GM21423 (cell line): ENCODE measurements at regions not wholly inside any gene's neighbourhood (a gene's known extent, or its start where the extent isn't known, plus 50 kb on each side); places are given as distances from the start of the nearest gene placed in this dataset.

Experiments
- ATAC-seq: cut with Tn5 transposase; IDR thresholded peaks from one replicate; pipeline ENCODE4 v1.9.1; 2021; ENCODE audit warnings: mild to moderate bottlenecking, moderate library complexity; ENCODE audit not compliant: unreplicated experiment

DNA sequence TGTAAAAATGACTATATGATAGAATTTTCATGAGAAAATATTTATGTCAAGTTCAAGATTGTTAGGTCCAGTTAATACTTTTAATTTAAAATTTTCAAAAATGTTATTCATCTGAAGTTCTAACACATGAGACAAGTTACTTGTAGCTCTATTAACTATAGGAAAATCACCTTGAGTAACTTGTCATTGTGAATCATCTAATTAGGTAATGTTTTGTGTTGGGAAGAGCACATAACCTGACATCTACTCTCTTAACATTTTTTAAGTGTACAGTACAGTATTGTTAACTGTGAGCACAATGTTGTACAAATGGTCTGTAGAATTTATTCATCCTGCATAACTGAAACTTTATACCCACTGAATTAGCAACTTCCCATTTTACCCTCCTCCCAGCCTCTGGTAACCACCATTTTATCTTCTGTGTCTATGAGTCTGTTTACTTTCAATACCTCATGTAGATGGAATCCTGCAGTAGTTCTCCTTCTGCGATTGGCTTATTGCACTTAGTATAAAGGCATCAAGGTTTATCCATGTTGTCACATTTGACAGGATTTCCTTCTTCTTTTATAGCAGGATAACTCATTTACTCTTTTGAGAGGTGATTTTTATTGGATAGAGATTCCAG lies 54.6 kb downstream of the ARL4A start:
- no peak for ATAC-seq

DNA sequence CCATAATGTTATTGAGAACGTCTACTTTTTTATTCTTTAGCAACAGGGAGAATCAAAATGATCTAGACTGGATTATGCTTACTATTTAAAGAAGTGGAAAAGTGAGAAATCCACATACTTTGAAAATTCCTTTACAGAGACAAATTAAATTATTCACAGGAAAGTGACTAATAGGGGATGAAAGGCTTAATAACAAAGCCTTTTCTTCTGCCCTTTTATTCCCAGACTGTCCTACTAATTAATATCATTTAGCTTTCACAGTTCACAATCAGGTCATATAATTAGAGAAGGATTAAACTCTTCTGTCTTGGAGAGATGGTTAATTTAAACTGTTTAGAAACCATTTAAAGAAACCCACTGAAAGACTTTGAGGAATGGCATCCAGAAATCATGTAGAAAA lies 58.8 kb downstream of the ARL4A start:
- no peak for ATAC-seq

DNA sequence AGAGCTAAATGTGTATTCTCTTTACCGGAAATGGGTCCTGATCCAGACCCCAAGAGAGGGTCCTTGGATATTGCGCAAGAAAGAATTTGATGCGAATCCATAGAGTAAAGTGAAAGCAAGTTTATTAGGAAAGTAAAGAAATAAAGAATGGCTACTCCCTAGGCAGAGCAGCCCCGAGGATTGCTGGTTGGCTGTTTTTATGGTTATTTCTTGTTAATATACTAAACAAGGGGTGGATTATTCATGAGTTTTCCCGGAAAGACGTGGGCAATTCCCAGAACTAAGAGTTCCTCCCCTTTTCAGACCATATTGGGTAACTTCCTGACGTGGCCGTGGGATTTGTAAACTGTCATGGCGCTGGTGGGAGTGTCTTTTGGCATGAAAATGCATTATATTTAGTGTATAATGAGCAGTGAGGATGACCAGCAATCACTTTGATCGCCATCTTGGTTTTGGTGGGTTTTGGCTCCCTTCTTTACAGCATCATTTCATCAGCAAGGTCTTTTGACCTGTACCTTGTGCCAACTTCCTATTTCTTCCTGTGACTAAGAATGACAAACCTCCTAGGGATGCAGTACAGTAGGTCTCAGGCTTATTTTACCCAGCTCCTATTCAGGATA lies 60.4 kb downstream of the ARL4A start:
- no peak for ATAC-seq

DNA sequence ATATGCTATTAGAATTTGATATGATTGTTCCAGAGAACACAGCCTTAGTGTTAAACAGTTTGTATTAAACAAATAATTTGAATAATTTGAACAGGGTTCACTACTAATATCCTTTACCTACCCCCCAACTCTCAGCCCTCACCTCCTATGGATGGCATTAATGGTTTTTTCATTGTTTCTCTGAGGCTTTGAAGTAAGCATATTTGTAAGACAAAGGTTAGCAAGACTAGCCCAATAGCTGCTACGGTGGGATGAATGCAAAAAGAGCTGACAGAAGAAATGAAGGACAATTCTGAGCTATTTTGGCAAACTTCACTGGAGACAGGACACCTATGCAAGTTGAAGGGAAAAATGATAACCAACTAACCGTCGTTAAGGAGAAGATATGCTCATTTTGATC lies 61.6 kb downstream of the ARL4A start:
- ATAC-seq = no peak

DNA sequence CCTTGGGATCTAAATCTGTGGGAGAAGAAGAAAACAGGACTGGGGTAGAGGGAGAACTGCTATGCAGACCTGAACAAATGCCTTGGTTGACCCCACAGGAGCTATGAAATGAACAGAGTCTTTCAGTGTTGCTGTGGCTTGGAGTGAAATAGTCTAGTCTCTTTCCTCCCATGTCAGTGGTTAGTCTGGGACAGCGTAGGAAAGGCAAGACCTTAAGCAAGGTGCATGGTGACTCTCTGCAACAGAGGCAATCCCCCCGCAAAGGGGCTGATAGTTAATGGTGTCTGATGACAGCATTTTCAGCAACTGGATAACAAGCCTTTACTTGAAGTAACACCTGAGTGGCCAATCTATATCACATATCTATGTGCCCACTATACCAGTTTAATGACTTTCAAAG lies 62.3 kb downstream of the ARL4A start:
- ATAC-seq = no peak

DNA sequence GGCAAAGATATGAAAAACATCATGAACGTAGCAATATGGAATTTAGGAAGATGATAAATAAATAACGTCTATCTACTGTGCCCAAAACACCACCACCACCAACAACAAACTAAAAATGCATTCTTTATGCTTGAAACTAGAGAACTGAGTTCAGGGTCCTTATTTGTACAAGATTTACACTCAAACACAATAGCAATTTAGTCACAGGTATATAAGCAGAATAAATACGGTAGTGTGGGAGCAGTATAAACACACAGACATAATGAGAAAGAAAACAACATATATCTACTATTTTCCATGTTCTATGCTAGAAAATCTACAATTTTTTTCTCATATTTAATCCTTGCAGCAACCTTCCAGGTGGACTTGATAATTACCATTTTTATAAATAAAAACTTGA lies 64.3 kb downstream of the ARL4A start:
- ATAC-seq = no peak

DNA sequence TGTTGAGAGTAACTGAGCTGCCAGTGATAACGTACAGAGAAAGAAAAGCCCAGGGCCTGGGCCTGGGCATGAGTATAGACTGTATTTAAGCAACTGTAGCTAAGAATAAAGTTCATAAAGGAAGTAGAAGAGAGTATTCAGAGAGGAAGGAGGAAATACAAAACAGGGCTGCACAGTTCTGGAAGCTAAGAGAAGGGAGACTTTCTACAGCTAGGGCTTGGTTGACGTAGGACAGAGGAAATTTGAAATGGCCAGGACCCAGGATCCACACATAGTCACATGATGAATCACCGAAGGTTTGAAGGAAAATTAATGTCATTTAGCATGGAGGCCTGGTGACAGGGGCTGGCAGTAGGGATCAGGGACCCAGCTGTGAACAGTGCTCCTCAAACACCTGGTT lies 66.7 kb downstream of the ARL4A start:
- ATAC-seq = no peak

DNA sequence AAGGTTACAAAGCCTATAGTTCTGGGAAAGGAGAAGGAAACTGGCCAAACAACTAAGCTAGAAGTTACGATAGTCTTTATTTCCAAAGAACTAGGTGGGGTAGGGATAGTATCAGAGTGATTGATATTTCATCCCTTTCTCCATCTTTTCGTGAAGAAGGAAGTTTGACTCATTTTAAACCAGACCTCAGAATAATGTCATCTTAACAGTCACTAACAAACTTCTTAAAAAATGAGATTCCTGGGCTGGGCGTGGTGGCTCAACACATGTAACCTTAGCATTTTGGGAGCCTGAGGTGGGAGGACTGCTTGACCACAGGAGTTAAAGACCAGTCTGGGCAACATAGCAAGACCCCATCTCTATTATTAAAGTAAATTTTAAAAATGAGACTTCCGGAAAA lies 69.4 kb downstream of the ARL4A start:
- ATAC-seq = no peak

DNA sequence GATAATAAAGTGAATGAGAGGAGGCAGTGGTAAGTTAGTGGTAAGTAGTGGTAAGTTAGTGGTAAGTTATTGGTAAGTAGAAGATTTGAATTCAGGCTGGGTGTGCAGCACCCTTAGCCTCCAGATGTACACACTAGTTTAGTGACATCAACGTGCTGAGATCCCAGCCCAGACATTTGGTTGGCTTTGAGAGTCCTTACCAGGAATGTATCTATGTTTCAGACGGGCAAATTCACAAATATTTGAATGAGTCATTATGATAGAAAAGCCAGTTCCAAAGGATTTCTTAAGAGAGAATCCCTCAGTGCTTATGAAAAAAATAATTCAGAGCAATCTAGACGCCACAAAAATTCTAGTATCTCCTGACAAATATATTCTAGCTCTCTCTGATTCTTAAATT lies 70.0 kb downstream of the ARL4A start:
- no peak for ATAC-seq

DNA sequence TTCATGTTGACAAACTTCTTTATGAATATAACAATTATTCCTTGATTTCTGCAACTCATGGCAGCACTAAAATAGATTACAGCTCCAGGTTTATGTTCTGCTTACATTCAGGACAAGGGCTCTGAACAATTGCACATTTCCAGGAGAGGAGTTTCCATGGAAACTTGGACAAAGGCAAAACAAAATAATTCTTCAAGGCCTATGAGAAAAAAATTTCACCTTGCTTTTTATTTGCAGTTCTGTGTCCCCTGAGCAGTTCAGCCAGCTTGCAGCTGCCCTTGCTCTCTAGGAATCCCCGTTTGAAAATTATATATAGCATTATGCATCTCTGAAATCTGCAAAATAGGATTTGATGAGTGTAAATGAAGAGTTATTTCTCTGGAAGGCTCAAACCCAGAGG lies 71.7 kb downstream of the ARL4A start:
- no peak for ATAC-seq

DNA sequence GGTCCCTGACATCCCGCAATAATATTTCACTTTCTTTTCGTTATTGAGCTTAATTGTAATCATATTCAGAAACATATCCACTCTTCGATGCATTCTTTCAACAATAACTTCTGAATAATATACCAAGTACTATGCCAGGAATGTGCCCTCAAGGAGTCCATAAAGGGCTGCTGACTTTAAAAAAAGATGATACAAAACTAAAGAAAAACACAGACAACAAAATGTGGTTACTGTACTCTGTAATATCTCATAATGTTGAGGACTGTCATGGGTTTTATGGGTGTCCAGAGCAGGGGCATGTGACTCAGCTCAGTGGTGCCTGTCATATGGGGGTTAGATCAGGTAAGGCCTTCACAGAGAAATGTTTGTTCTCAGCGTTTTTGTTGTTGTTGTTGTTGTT lies 73.7 kb downstream of the ARL4A start:
- no peak for ATAC-seq

DNA sequence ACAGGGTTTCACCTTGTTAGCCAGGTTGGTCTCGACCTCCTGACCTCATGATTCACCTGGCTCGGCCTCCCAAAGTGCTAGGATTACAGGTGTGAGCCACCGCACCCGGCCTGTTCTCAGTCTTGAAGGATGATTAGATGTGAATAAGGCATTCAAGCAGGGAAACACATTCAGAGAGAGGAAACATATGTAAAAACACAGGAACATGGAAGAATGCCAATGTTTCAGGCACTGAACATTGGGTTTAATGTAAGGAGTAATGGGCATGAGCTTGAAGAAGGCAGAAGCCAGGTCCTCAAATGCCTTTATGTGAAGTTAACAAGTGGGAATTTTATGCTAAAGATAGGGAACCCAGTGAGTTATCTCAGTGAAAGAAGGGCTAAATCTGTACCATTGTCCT lies 74.3 kb downstream of the ARL4A start:
- no peak for ATAC-seq

DNA sequence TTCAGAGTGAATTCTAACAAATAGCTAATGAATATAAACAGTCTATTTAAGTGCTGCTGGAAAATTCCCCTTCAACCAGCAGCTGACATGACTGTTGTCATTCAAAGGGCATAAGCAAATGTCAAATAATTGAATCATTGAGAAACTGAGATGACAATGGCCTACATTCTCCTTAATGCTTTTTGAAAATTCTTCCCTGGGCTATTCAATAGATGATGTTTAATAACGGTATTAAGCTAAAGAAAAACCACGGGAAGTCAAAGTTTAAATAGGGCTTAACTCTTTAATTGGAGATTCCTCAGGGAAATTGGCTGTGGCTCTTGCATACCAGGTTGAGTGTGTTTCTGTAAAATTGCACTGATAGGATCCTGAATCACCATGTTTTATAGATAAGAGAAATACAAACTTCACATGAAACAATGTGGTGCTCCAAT lies 77.0 kb downstream of the ARL4A start:
- ATAC-seq = no peak

DNA sequence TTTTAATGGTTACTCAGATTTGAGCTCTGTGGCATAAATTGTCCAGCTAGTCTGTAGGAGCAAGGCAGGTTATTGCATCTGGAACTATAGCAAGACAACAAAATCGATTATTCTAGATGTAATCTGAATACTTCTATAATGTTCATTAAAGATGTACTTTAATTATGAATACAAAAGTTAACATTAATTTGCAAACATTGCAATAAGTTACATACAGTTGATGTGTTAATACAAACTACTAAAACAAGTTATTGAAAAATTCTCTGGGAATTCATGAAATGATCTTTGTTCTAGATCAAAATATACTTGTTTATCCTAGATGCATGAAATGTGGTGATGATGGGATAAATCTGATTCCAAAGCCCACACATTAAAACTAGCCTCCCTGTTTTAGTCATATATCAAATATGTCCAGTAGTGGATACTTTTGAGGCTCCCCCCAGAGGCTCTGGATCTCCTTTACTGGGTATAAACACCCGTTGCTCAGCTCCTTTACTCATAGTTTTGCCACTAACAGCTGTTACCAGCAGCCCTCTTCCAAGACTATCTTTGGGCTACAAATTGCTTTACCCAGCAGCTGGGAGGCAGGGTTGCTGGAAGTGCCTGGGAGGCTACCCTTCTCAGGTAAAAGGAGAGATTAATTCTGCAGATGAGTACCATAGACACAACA lies 78.1 kb downstream of the ARL4A start:
- no peak for ATAC-seq

DNA sequence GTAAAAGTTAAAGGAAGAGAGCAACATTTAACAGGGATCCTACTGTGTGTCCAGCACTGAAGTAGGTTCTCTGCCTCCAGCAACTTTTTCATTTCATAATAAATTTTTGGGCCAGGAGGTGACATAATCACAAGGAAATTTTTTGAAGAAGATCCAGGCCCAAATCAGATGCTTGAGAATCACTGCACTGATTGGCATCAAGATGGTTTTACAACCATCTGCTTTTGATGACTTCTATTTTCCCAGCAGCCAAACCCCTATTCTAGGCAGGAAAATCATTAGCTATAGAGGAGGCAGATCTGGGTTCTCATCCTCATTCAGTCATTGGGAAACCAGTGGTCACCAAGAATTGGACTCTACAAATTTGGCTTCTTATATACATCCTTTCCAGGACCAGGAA lies 79.0 kb downstream of the ARL4A start:
- ATAC-seq = no peak

DNA sequence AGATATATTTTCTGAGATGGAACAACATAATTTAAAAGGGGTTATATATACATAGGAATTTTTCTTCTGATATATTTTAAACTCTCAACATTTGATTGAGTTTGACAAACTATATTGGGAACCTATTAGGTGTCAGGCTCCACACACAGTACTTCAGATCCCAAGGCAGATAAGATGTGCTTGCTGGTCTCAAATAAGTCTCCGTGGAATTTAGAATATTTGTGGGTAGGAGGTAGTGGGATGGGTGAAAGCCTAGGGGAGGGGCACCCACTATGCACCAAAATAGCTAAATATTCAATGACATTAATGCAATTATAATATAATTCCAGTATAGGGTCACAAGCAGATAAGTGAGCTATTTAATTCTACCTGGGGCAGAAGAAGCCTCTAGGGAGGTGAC lies 81.5 kb downstream of the ARL4A start:
- ATAC-seq = no peak

DNA sequence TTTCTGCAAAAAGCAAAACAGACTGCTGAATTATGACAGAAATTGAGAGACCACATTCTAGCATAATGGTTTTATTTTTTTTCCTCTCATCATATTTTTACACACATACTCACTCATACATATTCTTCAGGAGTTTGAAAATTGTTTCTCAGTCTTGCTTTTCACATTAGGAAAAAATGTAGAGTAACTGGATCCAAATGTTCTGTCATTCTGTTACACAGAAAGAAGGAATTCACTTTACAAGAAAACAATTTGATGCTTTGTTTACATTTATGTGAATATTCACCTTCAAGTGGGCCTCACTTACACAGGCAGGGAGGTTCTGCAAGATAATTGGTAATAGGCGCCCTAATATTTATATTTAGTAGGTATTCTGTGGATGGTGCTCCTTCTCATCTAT lies 82.0 kb downstream of the ARL4A start:
- no peak for ATAC-seq

DNA sequence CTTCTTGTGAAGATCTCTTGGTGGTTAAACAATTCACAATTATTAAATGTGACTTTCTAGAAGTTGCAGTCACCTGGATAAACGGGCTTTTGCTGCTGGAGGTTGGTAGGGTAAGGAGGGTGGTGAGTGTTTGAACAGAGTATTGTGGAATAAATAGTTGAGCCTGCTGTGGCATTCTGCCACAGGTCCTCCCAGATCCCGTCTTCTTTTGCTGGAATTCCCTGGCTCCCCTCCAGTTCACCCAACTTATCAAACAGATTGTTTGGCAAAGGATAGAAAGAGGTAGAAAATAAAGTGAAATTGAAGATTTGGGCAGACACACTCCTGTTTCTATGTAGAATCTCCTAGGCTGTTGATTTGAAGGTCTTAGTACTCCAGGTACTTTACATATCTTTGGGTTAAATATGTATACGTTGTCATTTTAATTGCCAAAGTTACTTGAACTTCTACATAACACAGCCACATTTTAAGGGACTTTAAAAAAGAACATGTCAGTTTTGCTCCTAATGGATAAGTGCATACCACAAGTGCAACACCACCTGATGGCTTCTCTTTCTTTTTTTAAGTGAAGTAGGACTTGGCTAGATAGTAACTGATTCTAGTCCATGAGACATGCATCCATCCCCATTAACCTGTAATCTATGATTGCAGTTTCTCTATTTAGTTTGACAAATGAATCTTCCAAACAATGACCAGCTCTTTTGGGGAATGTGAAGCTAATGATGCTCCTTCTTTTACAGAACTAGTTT lies 83.0 kb downstream of the ARL4A start:
- ATAC-seq = no peak

DNA sequence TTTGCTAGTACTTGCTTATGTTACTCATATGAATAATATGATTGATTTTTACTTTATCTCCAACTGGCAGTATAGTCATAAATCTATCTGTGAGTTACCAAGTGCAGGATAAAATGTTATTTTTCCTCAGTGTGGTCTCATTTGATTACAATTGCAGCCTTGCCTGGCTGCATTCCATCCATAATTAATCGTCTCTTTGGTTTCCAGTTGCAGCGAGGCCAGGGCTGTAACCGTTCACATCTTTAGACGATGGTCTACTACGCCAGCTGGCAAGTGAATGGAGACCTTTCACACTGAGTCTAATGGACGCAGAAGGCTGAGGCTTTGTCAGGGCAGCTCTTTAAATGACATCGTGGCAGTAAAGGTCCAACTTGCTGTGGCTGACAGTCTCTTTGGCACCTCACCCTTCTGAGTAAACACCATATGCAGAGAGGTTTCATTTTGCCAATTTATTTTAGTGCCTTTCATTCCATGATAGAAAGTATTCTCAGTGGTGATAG lies 84.0 kb downstream of the ARL4A start:
- no peak for ATAC-seq

DNA sequence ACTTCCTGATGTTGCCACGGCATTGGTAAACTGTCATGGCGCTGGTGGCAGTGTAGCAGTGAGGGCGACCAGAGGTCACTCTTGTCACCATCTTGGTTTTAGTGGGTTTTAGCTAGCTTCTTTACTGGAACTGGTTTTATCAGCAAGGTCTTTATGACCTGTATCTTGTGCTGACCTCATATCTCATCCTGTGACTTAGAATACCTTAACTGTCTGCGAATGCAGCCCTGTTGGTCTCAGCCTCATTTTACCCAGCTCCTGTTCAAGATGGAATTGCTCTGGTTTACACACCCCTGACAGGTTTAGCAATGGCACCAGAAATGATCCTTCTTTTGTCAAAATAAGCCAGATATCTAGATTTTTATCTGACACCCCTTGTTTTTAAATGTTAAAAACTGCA lies 85.3 kb downstream of the ARL4A start:
- ATAC-seq = no peak

DNA sequence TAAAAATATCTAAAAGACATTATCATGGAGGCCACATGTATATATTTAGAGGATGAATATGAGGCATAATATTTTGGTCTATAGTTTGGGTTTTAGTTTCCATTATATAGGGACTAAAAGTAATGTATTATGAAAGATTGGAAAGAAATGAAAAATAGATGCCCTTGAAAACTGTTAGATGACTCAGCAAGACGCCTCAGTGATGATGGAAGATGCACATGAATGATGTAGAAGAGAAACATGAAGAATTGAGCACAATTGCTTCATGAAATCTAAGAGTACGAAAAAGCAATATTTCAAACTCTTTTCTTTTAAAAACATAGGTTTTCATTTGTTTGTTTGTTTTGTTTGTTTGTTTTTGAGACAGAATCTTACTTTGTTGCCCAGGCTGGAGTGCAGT lies 89.8 kb downstream of the ARL4A start:
- ATAC-seq = no peak

DNA sequence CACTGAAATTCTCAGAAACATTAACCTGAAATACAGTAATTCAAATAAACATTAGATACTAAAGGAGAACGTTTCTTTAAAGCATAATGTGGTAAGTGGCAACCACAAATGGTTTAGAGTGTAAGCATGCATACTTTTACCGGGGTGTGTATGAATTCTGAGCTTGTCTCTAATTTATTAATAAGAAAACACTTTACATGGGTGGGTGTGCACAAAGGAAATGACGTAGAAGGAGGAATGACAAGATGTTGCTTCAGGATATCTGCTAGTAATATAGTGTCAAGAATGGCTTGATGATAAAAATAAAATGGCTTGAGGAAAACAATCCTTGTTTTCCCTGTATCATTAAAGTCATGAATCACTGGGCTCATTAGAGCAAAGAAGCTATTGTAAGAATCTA lies 92.5 kb downstream of the ARL4A start:
- no peak for ATAC-seq
